GM18498 (cell line): ENCODE measurements at regions not wholly inside any gene's neighbourhood (a gene's known extent, or its start where the extent isn't known, plus 50 kb on each side); places are given as distances from the start of the nearest gene placed in this dataset.
"Not testable (repeated sequence)": the region's sequence is repeated elsewhere in the genome, so short reads cannot be mapped to it uniquely, and the experiment has no call there.

Experiments used
- ATAC-seq: cut with Tn5 transposase; IDR thresholded peaks from one replicate; pipeline ENCODE4 v1.9.1; 2021; ENCODE audit warnings: mild to moderate bottlenecking, moderate library complexity; ENCODE audit not compliant: unreplicated experiment

GRCh38 chr6:85995339-85996033, 352.8 kb upstream of the SYNCRIP start:
- no peak for ATAC-seq

GRCh38 chr6:85986681-85987080, 344.0 kb upstream of the SYNCRIP start:
- no peak for ATAC-seq

GRCh38 chr6:85983032-85983659, 340.5 kb upstream of the SYNCRIP start:
- peak; percentile 94 for ATAC-seq

- ATAC-seq: no peak
These were observed 335.0 kb upstream of the SYNCRIP start for GRCh38 chr6:85977661-85978060.

- peak; percentile 80 for ATAC-seq
These were observed 333.3 kb upstream of the SYNCRIP start for GRCh38 chr6:85975957-85976356.

- ATAC-seq: no peak
These were observed 328.6 kb upstream of the SYNCRIP start for GRCh38 chr6:85971238-85971637.

GRCh38 chr6:85966828-85967227, 324.1 kb upstream of the SYNCRIP start:
- ATAC-seq: no peak

GRCh38 chr6:85961746-85962145, 319.1 kb upstream of the SYNCRIP start:
- ATAC-seq: no peak

- no peak for ATAC-seq
These were observed 318.4 kb upstream of the SYNCRIP start for GRCh38 chr6:85961125-85961524.

GRCh38 chr6:85948481-85948880, 305.8 kb upstream of the SYNCRIP start:
- ATAC-seq: no peak

GRCh38 chr6:85945459-85946185, 302.9 kb upstream of the SYNCRIP start:
- no peak for ATAC-seq

GRCh38 chr6:85944776-85945175, 302.1 kb upstream of the SYNCRIP start:
- no peak for ATAC-seq

- no peak for ATAC-seq
These were observed 300.2 kb upstream of the SYNCRIP start for GRCh38 chr6:85942844-85943243.

- no peak for ATAC-seq
These were observed 294.2 kb upstream of the SYNCRIP start for GRCh38 chr6:85936916-85937315.

GRCh38 chr6:85923013-85923430, 280.3 kb upstream of the SYNCRIP start:
- peak; percentile 97 for ATAC-seq

GRCh38 chr6:85920782-85921181, 278.1 kb upstream of the SYNCRIP start:
- no peak for ATAC-seq

- ATAC-seq: no peak
These were observed 274.8 kb upstream of the SYNCRIP start for GRCh38 chr6:85917522-85917921.

GRCh38 chr6:85913001-85913400, 270.3 kb upstream of the SYNCRIP start:
- no peak for ATAC-seq

- no peak for ATAC-seq
These were observed 269.9 kb upstream of the SYNCRIP start for GRCh38 chr6:85912582-85912981.

- no peak for ATAC-seq
These were observed 268.4 kb upstream of the SYNCRIP start for GRCh38 chr6:85911067-85911466.

- not testable (repeated sequence) for ATAC-seq
These were observed 265.4 kb upstream of the SYNCRIP start for GRCh38 chr6:85908120-85908519.

GRCh38 chr6:85892346-85892745, 249.7 kb upstream of the SYNCRIP start:
- ATAC-seq: no peak
